NCI-H460 (cell line): ENCODE measurements at regions not wholly inside any gene's neighbourhood (a gene's known extent, or its start where the extent isn't known, plus 50 kb on each side); places are given as distances from the start of the nearest gene placed in this dataset.

ENCODE experiments used
- DNase-seq: peaks from one replicate; pipeline ENCODE4 v3.0.0-alpha.2; 2016; ENCODE audit warnings: low read depth; ENCODE audit errors: extremely low read depth

GRCh38 chr3:117282566-117282965 lies 573.0 kb downstream of the TUSC7 start:
- DNase-seq: no peak

GRCh38 chr3:117285737-117286136 lies 576.2 kb downstream of the TUSC7 start:
- no peak for DNase-seq

- no peak for DNase-seq
These were observed 576.9 kb downstream of the TUSC7 start for GRCh38 chr3:117286488-117286887.

- no peak for DNase-seq
These were observed 578.0 kb downstream of the TUSC7 start for GRCh38 chr3:117287602-117288001.

- no peak for DNase-seq
These were observed 581.9 kb downstream of the TUSC7 start for GRCh38 chr3:117291476-117291875.

GRCh38 chr3:117297065-117297464 lies 587.5 kb downstream of the TUSC7 start:
- no peak for DNase-seq

GRCh38 chr3:117297541-117297940 lies 588.0 kb downstream of the TUSC7 start:
- DNase-seq: no peak

- no peak for DNase-seq
These were observed 588.7 kb downstream of the TUSC7 start for GRCh38 chr3:117298273-117298672.

GRCh38 chr3:117302428-117302827 lies 592.8 kb downstream of the TUSC7 start:
- no peak for DNase-seq

- no peak for DNase-seq
These were observed 593.9 kb downstream of the TUSC7 start for GRCh38 chr3:117303443-117303842.

- no peak for DNase-seq
These were observed 595.1 kb downstream of the TUSC7 start for GRCh38 chr3:117304681-117305080.

- no peak for DNase-seq
These were observed 596.1 kb downstream of the TUSC7 start for GRCh38 chr3:117305681-117306080.

GRCh38 chr3:117306299-117306698 lies 596.7 kb downstream of the TUSC7 start:
- no peak for DNase-seq

- DNase-seq: no peak
These were observed 598.8 kb downstream of the TUSC7 start for GRCh38 chr3:117308353-117308752.

- DNase-seq: no peak
These were observed 599.2 kb downstream of the TUSC7 start for GRCh38 chr3:117308756-117309155.

- no peak for DNase-seq
These were observed 601.0 kb downstream of the TUSC7 start for GRCh38 chr3:117310536-117310935.

GRCh38 chr3:117314441-117315150 lies 605.0 kb downstream of the TUSC7 start:
- no peak for DNase-seq

GRCh38 chr3:117322866-117323265 lies 613.3 kb downstream of the TUSC7 start:
- peak; percentile 8 for DNase-seq

GRCh38 chr3:117346901-117347300 lies 637.3 kb downstream of the TUSC7 start:
- DNase-seq: no peak

GRCh38 chr3:117348884-117349283 lies 639.3 kb downstream of the TUSC7 start:
- DNase-seq: no peak

- no peak for DNase-seq
These were observed 640.0 kb downstream of the TUSC7 start for GRCh38 chr3:117349566-117349965.

- DNase-seq: no peak
These were observed 640.8 kb downstream of the TUSC7 start for GRCh38 chr3:117350371-117350770.

- peak; percentile 1 for DNase-seq
These were observed 646.0 kb downstream of the TUSC7 start for GRCh38 chr3:117355566-117355965.
